ENCODE measurements at regions not wholly inside any gene's neighbourhood (a gene's known extent, or its start where the extent isn't known, plus 50 kb on each side); places are given as distances from the start of the nearest gene placed in this dataset.
"Not testable (repeated sequence)": the region's sequence is repeated elsewhere in the genome, so short reads cannot be mapped to it uniquely, and the experiment has no call there.

- H3K9me3 ChIP-seq = peaks cover 0 to 5% of the 10 kb centered on the region in 2 donors
- H3K4me3 ChIP-seq = no peak overlapping the region
- H3K27me3 ChIP-seq = no peaks in the 10 kb centered on the region
- TF ChIP-seq CTCF (IDR thresholded peaks at IDR 0.05) = no peak
- no peak overlapping the region for H3K27ac ChIP-seq
- H3K36me3 ChIP-seq = no peaks in the 10 kb centered on the region
- no peaks in the 10 kb centered on the region for H3K4me1 ChIP-seq
- DNase-seq (ENCODE audit: low spot score) = no peak
Measured at GRCh38 chr11:128146926-128147605, 440.3 kb downstream of the ETS1 start.

- H3K4me1 ChIP-seq; H3K36me3 ChIP-seq; H3K4me3 ChIP-seq; H3K27me3 ChIP-seq; H3K9me3 ChIP-seq; DNase-seq (ENCODE audit: low spot score); H3K27ac ChIP-seq: not testable (repeated sequence)
Measured at GRCh38 chr11:128140293-128140692, 447.1 kb downstream of the ETS1 start.

- no peaks in the 10 kb centered on the region for H3K36me3 ChIP-seq
- peaks cover 0 to 20% of the 10 kb centered on the region in 2 donors for H3K4me1 ChIP-seq
- no peak overlapping the region for H3K27ac ChIP-seq
- DNase-seq (ENCODE audit: low spot score) = no peak
- no peak for TF ChIP-seq CTCF (IDR thresholded peaks at IDR 0.05)
- no peaks in the 10 kb centered on the region for H3K27me3 ChIP-seq
- no peaks in the 10 kb centered on the region for H3K9me3 ChIP-seq
- H3K4me3 ChIP-seq = no peak overlapping the region
Measured at GRCh38 chr11:128135451-128135850, 451.9 kb downstream of the ETS1 start.

GRCh38 chr11:128133501-128133900 lies 453.9 kb downstream of the ETS1 start:
- H3K27ac ChIP-seq = peak overlapping the region in 1 of 2 donors; percentile 32
- no peaks in the 10 kb centered on the region for H3K36me3 ChIP-seq
- DNase-seq (ENCODE audit: low spot score) = no peak
- TF ChIP-seq CTCF (IDR thresholded peaks at IDR 0.05) = peak in 1 of 2 donors; percentile 35
- H3K27me3 ChIP-seq = no peaks in the 10 kb centered on the region
- no peaks in the 10 kb centered on the region for H3K9me3 ChIP-seq
- peaks cover 0 to 20% of the 10 kb centered on the region in 2 donors for H3K4me1 ChIP-seq
- no peak overlapping the region for H3K4me3 ChIP-seq

GRCh38 chr11:128130052-128130451 lies 457.3 kb downstream of the ETS1 start:
- H3K27ac ChIP-seq = no peak overlapping the region
- TF ChIP-seq CTCF (IDR thresholded peaks at IDR 0.05) = no peak
- DNase-seq (ENCODE audit: low spot score) = no peak
- H3K4me1 ChIP-seq = peaks cover 0 to 20% of the 10 kb centered on the region in 2 donors
- no peaks in the 10 kb centered on the region for H3K9me3 ChIP-seq
- H3K4me3 ChIP-seq = no peak overlapping the region
- H3K27me3 ChIP-seq = no peaks in the 10 kb centered on the region
- H3K36me3 ChIP-seq = no peaks in the 10 kb centered on the region

- H3K4me3 ChIP-seq = no peak overlapping the region
- H3K36me3 ChIP-seq = no peaks in the 10 kb centered on the region
- no peak for DNase-seq (ENCODE audit: low spot score)
- no peaks in the 10 kb centered on the region for H3K9me3 ChIP-seq
- TF ChIP-seq CTCF (IDR thresholded peaks at IDR 0.05) = no peak
- no peaks in the 10 kb centered on the region for H3K27me3 ChIP-seq
- no peaks in the 10 kb centered on the region for H3K4me1 ChIP-seq
- H3K27ac ChIP-seq = peak overlapping the region in 1 of 2 donors; percentile 45
Measured at GRCh38 chr11:128125723-128126122, 461.6 kb downstream of the ETS1 start.

All from right atrium auricular region (tissue), 2 donors.